Stomach (tissue), 4 donors: ENCODE measurements at regions not wholly inside any gene's neighbourhood (a gene's known extent, or its start where the extent isn't known, plus 50 kb on each side); places are given as distances from the start of the nearest gene placed in this dataset.

Experiments used
- POLR2A ChIP-seq, 4 donors: fragments of 450-650 bp; IDR thresholded peaks; one replicate each; pipeline ENCODE4 v1.6.1; 2016; ENCODE audit warnings: antibody characterized with exemption in 4 of 4, control low read depth in 2 of 4, mild to moderate bottlenecking in 1 of 4, moderate library complexity in 1 of 4
- TF ChIP-seq, protein P1 (sequence below), 7 experiments: fragments of 450-650 bp in 4 of 7; fragments of 200-600 bp in 3 of 7; sonication (generic) in 3 of 7; IDR thresholded peaks; one replicate each; pipeline ENCODE4 v1.5.1; 2016 to 2019; ENCODE audit warnings: antibody characterized with exemption in 7 of 7, control low read depth in 2 of 7, mild to moderate bottlenecking in 1 of 7

DNA sequence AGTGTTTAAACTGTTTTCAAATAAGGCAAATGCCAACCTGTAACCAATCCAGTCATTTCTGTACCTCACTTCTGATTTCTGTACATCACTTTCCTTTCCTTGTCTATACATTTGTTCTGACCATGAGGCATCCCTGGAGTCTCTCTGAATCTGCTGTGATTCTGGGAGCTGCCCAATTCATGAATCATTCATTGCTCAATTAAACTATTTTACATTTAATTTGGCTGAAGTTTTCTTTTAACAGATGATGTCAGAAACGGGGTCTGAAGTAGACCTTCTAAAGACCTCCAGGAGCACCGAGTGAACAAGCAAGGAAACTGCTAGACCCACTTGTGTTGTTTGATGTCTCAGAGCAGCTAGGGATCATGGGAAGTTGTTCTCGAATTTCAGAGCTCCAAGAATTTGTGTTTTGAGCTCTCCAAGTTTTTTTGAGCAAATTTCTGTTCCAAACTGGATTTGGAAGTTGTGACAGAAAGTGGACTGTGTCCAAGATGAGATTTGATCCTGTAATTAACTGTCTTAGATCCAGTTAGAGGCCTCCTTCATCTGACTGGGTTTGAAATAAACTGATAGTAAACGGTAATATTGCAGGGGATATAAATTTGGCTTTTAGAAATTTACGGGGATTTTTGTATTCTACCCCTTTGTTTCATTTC lies 490.8 kb upstream of the ST8SIA4 start:
- no peak for TF ChIP-seq POLR2A (IDR thresholded peaks at IDR 0.05)
- TF ChIP-seq, protein P1, sequence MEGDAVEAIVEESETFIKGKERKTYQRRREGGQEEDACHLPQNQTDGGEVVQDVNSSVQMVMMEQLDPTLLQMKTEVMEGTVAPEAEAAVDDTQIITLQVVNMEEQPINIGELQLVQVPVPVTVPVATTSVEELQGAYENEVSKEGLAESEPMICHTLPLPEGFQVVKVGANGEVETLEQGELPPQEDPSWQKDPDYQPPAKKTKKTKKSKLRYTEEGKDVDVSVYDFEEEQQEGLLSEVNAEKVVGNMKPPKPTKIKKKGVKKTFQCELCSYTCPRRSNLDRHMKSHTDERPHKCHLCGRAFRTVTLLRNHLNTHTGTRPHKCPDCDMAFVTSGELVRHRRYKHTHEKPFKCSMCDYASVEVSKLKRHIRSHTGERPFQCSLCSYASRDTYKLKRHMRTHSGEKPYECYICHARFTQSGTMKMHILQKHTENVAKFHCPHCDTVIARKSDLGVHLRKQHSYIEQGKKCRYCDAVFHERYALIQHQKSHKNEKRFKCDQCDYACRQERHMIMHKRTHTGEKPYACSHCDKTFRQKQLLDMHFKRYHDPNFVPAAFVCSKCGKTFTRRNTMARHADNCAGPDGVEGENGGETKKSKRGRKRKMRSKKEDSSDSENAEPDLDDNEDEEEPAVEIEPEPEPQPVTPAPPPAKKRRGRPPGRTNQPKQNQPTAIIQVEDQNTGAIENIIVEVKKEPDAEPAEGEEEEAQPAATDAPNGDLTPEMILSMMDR (IDR thresholded peaks at IDR 0.05), result no peak
